NCI-H2196 (cell line): ENCODE measurements at regions not wholly inside any gene's neighbourhood (a gene's known extent, or its start where the extent isn't known, plus 50 kb on each side); places are given as distances from the start of the nearest gene placed in this dataset.

Experiments
- DNase-seq: peaks from one replicate; lab custom pipeline; 2025; ENCODE audit not compliant: unreplicated experiment; lab: John Stamatoyannopoulos, UW

GRCh38 chr5:58403822-58404433 lies 56.0 kb downstream of the PLK2 start:
- DNase-seq = no peak

- no peak for DNase-seq
Observed at GRCh38 chr5:58401701-58402100, 58.2 kb downstream of the PLK2 start.

GRCh38 chr5:58400737-58401136 lies 59.1 kb downstream of the PLK2 start:
- no peak for DNase-seq

- no peak for DNase-seq
Observed at GRCh38 chr5:58399951-58400350, 59.9 kb downstream of the PLK2 start.

GRCh38 chr5:58394339-58394738 lies 65.5 kb downstream of the PLK2 start:
- no peak for DNase-seq

- DNase-seq = no peak
Observed at GRCh38 chr5:58393716-58394115, 66.2 kb downstream of the PLK2 start.

- no peak for DNase-seq
Observed at GRCh38 chr5:58392496-58392895, 67.4 kb downstream of the PLK2 start.

- no peak for DNase-seq
Observed at GRCh38 chr5:58383448-58383847, 76.4 kb downstream of the PLK2 start.

GRCh38 chr5:58382131-58382534 lies 77.8 kb downstream of the PLK2 start:
- DNase-seq = no peak

GRCh38 chr5:58381566-58381965 lies 78.3 kb downstream of the PLK2 start:
- no peak for DNase-seq

- DNase-seq = no peak
Observed at GRCh38 chr5:58380655-58381054, 79.2 kb downstream of the PLK2 start.

- DNase-seq = no peak
Observed at GRCh38 chr5:58378613-58379390, 81.1 kb downstream of the PLK2 start.

GRCh38 chr5:58370606-58371005 lies 89.3 kb downstream of the PLK2 start:
- no peak for DNase-seq

- no peak for DNase-seq
Observed at GRCh38 chr5:58369513-58370190, 90.2 kb downstream of the PLK2 start.

GRCh38 chr5:58366461-58366860 lies 93.4 kb downstream of the PLK2 start:
- DNase-seq = no peak

GRCh38 chr5:58365791-58366190 lies 94.1 kb downstream of the PLK2 start:
- DNase-seq = no peak

- DNase-seq = no peak
Observed at GRCh38 chr5:58363461-58364249, 96.2 kb downstream of the PLK2 start.

- DNase-seq = no peak
Observed at GRCh38 chr5:58362135-58362534, 97.8 kb downstream of the PLK2 start.

- DNase-seq = no peak
Observed at GRCh38 chr5:58360794-58361193, 99.1 kb downstream of the PLK2 start.

GRCh38 chr5:58359981-58360380 lies 99.9 kb downstream of the PLK2 start:
- DNase-seq = no peak

- no peak for DNase-seq
Observed at GRCh38 chr5:58358501-58359178, 101.2 kb downstream of the PLK2 start.
